HUES48 (cell line): ENCODE measurements at regions not wholly inside any gene's neighbourhood (a gene's known extent, or its start where the extent isn't known, plus 50 kb on each side); places are given as distances from the start of the nearest gene placed in this dataset.
"Not testable (repeated sequence)": the region's sequence is repeated elsewhere in the genome, so short reads cannot be mapped to it uniquely, and the experiment has no call there.

Experiments
- H3K27ac ChIP-seq: one replicate; pipeline ENCODE4 v1.7.0; 2013; ENCODE audit warnings: low read depth, low read length, inconsistent platforms
- H3K27me3 ChIP-seq: 2 replicates; pipeline ENCODE4 v1.6.1; 2013; ENCODE audit warnings: mild to moderate bottlenecking, low read length; ENCODE audit not compliant: control insufficient read depth, insufficient read depth
- H3K36me3 ChIP-seq: 2 replicates; pipeline ENCODE4 v1.6.1; 2013; ENCODE audit warnings: low read length; ENCODE audit not compliant: control insufficient read depth, insufficient read depth
- H3K4me1 ChIP-seq: 2 replicates; pipeline ENCODE4 v1.6.1; 2013; ENCODE audit warnings: mild to moderate bottlenecking, low read length; ENCODE audit not compliant: control insufficient read depth, insufficient read depth
- H3K4me3 ChIP-seq: 2 replicates; pipeline ENCODE4 v1.5.1; 2013; ENCODE audit warnings: mild to moderate bottlenecking, low read depth, low read length
- H3K9ac ChIP-seq: 2 replicates; pipeline ENCODE4 v1.6.1; 2013; ENCODE audit warnings: mild to moderate bottlenecking, low read depth, low read length, moderate library complexity
- H3K9me3 ChIP-seq: 2 replicates; pipeline ENCODE4 v1.6.1; 2013; ENCODE audit warnings: low read length; ENCODE audit not compliant: control insufficient read depth, insufficient read depth

GRCh38 chr18:30432349-30432748 lies 610.2 kb downstream of the DSC3 start:
- Histone ChIP-seq H3K27ac (no peak overlapping the region), H3K4me1 (peaks cover 11% of the 10 kb centered on the region), H3K27me3 (no peaks in the 10 kb centered on the region), H3K4me3 (no peak overlapping the region), H3K9me3 (no peaks in the 10 kb centered on the region), H3K9ac (no peak overlapping the region), H3K36me3 (no peaks in the 10 kb centered on the region)

GRCh38 chr18:30419399-30419798 lies 623.1 kb downstream of the DSC3 start:
- H3K36me3 ChIP-seq, H3K27me3 ChIP-seq, H3K4me3 ChIP-seq, H3K27ac ChIP-seq, H3K9ac ChIP-seq, H3K4me1 ChIP-seq, H3K9me3 ChIP-seq: not testable (repeated sequence)

- no peaks in the 10 kb centered on the region for H3K36me3 ChIP-seq
- H3K4me1 ChIP-seq: no peaks in the 10 kb centered on the region
- no peak overlapping the region for H3K4me3 ChIP-seq
- H3K9me3 ChIP-seq: no peaks in the 10 kb centered on the region
- no peak overlapping the region for H3K9ac ChIP-seq
- H3K27me3 ChIP-seq: no peaks in the 10 kb centered on the region
- no peak overlapping the region for H3K27ac ChIP-seq
Observed at GRCh38 chr18:30415903-30416302, 626.6 kb downstream of the DSC3 start.

- no peak overlapping the region for H3K27ac ChIP-seq
- H3K27me3 ChIP-seq: no peaks in the 10 kb centered on the region
- no peaks in the 10 kb centered on the region for H3K9me3 ChIP-seq
- no peak overlapping the region for H3K9ac ChIP-seq
- H3K4me1 ChIP-seq: no peaks in the 10 kb centered on the region
- no peak overlapping the region for H3K4me3 ChIP-seq
- H3K36me3 ChIP-seq: no peaks in the 10 kb centered on the region
Observed at GRCh38 chr18:30409120-30409519, 633.4 kb downstream of the DSC3 start.

GRCh38 chr18:30406728-30407127 lies 635.8 kb downstream of the DSC3 start:
- Histone ChIP-seq H3K9me3 (no peaks in the 10 kb centered on the region), H3K27ac (no peak overlapping the region), H3K36me3 (no peaks in the 10 kb centered on the region), H3K9ac (no peak overlapping the region), H3K4me3 (no peak overlapping the region), H3K27me3 (no peaks in the 10 kb centered on the region), H3K4me1 (no peaks in the 10 kb centered on the region)

- H3K36me3 ChIP-seq: no peaks in the 10 kb centered on the region
Observed at GRCh38 chr18:30405038-30405437, 637.5 kb downstream of the DSC3 start.

GRCh38 chr18:30404422-30404821 lies 638.1 kb downstream of the DSC3 start:
- no peak overlapping the region for H3K4me3 ChIP-seq
- no peaks in the 10 kb centered on the region for H3K36me3 ChIP-seq
- no peaks in the 10 kb centered on the region for H3K4me1 ChIP-seq
- H3K9me3 ChIP-seq: no peaks in the 10 kb centered on the region
- no peak overlapping the region for H3K9ac ChIP-seq
- H3K27ac ChIP-seq: no peak overlapping the region
- H3K27me3 ChIP-seq: no peaks in the 10 kb centered on the region

More at GRCh38 chr18:30405038-30405437, 637.5 kb downstream of the DSC3 start:
- H3K27ac ChIP-seq: no peak overlapping the region
- H3K9ac ChIP-seq: no peak overlapping the region
- no peaks in the 10 kb centered on the region for H3K9me3 ChIP-seq
- H3K27me3 ChIP-seq: no peaks in the 10 kb centered on the region
- H3K4me3 ChIP-seq: no peak overlapping the region
- no peaks in the 10 kb centered on the region for H3K4me1 ChIP-seq

- Histone ChIP-seq H3K4me3 (no peak overlapping the region), H3K36me3 (no peaks in the 10 kb centered on the region), H3K27me3 (no peaks in the 10 kb centered on the region), H3K9me3 (no peaks in the 10 kb centered on the region), H3K4me1 (no peaks in the 10 kb centered on the region), H3K9ac (no peak overlapping the region), H3K27ac (no peak overlapping the region)
Observed at GRCh38 chr18:30403278-30403677, 639.3 kb downstream of the DSC3 start.

- H3K9me3 ChIP-seq: no peaks in the 10 kb centered on the region
- H3K9ac ChIP-seq: no peak overlapping the region
- H3K4me3 ChIP-seq: no peak overlapping the region
- no peaks in the 10 kb centered on the region for H3K36me3 ChIP-seq
- no peak overlapping the region for H3K27ac ChIP-seq
- H3K27me3 ChIP-seq: no peaks in the 10 kb centered on the region
- H3K4me1 ChIP-seq: peaks cover 7% of the 10 kb centered on the region; the same call in 1 of the 2 replicates
Observed at GRCh38 chr18:30387401-30387800, 655.1 kb downstream of the DSC3 start.

- H3K27me3 ChIP-seq: no peaks in the 10 kb centered on the region
- H3K36me3 ChIP-seq: no peaks in the 10 kb centered on the region
- H3K27ac ChIP-seq: no peak overlapping the region
- H3K9me3 ChIP-seq: no peaks in the 10 kb centered on the region
- no peak overlapping the region for H3K9ac ChIP-seq
- no peak overlapping the region for H3K4me3 ChIP-seq
- peaks cover 7% of the 10 kb centered on the region; the same call in 1 of the 2 replicates for H3K4me1 ChIP-seq
Observed at GRCh38 chr18:30386624-30387023, 655.9 kb downstream of the DSC3 start.

GRCh38 chr18:30385684-30386083 lies 656.9 kb downstream of the DSC3 start:
- no peak overlapping the region for H3K27ac ChIP-seq
- no peaks in the 10 kb centered on the region for H3K36me3 ChIP-seq
- H3K27me3 ChIP-seq: no peaks in the 10 kb centered on the region
- H3K9ac ChIP-seq: no peak overlapping the region
- no peaks in the 10 kb centered on the region for H3K9me3 ChIP-seq
- peaks cover 7% of the 10 kb centered on the region; the same call in 1 of the 2 replicates for H3K4me1 ChIP-seq
- no peak overlapping the region for H3K4me3 ChIP-seq

- no peak overlapping the region for H3K9ac ChIP-seq
- no peak overlapping the region for H3K4me3 ChIP-seq
- no peak overlapping the region for H3K27ac ChIP-seq
- H3K4me1 ChIP-seq: 0 out of 2 replicates have a peak, but pooled peaks cover 2% of the 10 kb centered on the region
- H3K27me3 ChIP-seq: no peaks in the 10 kb centered on the region
- H3K9me3 ChIP-seq: no peaks in the 10 kb centered on the region
- no peaks in the 10 kb centered on the region for H3K36me3 ChIP-seq
Observed at GRCh38 chr18:30381826-30382225, 660.7 kb downstream of the DSC3 start.
